HG02840 (cell line): ENCODE measurements at regions not wholly inside any gene's neighbourhood (a gene's known extent, or its start where the extent isn't known, plus 50 kb on each side); places are given as distances from the start of the nearest gene placed in this dataset.
"Not testable (repeated sequence)": the region's sequence is repeated elsewhere in the genome, so short reads cannot be mapped to it uniquely, and the experiment has no call there.

Experiments used
- ATAC-seq: cut with Tn5 transposase; IDR thresholded peaks from one replicate; pipeline ENCODE4 v1.9.1; 2021; ENCODE audit warnings: mild to moderate bottlenecking, moderate library complexity, moderate number of reproducible peaks; ENCODE audit not compliant: unreplicated experiment, low FRiP score

GRCh38 chr2:88802026-88802425 lies 110.6 kb downstream of the RPIA start:
- ATAC-seq = not testable (repeated sequence)

GRCh38 chr2:88807237-88807962 lies 115.9 kb downstream of the RPIA start:
- ATAC-seq = no peak

- no peak for ATAC-seq
These were observed 116.6 kb downstream of the RPIA start for GRCh38 chr2:88808083-88808482.

DNA sequence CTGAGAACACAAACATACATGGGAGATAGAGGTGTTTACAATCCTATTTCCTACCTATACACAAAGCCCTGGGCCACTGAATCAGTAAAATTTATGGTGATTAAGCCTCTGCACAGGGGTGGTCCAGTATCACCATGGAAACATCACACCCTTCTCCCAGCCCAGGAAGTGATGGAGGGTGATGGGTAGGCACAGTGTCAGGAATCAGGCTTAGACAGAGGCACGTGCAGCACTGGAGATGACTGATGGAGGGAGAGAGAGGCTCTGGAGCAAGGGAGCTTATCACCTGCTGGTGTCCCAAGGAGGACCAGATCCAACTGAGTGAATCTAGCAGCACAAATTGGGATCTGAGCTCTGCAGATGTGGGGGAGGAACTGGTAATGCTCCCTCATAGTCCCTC lies 117.2 kb downstream of the RPIA start:
- ATAC-seq = no peak

GRCh38 chr2:88809216-88809615 lies 117.7 kb downstream of the RPIA start:
- ATAC-seq = no peak

GRCh38 chr2:88810017-88810416 lies 118.5 kb downstream of the RPIA start:
- peak; percentile 64 for ATAC-seq

GRCh38 chr2:88810488-88810887 lies 119.0 kb downstream of the RPIA start:
- ATAC-seq = no peak

DNA sequence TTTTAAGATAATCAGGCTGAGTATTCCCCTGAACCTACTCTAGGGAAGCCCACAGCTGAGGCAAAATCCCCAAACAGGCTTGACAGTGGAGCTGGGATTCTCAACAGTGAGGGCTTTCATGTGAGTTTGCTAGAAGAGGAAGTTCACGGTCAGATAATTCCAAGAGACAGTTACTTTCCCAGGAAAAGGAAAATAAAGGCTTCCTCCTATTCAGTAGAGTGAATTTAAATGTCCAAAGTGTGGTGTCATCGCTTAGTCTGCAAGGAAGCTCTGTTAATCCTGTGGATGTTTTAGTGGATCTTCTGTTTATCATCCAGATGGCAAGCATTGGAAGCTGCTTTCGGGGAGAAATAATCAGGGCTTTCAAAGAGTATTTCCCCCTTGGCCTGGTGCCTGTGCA lies 119.8 kb downstream of the RPIA start:
- ATAC-seq = no peak

GRCh38 chr2:88811681-88812080 lies 120.2 kb downstream of the RPIA start:
- no peak for ATAC-seq

DNA sequence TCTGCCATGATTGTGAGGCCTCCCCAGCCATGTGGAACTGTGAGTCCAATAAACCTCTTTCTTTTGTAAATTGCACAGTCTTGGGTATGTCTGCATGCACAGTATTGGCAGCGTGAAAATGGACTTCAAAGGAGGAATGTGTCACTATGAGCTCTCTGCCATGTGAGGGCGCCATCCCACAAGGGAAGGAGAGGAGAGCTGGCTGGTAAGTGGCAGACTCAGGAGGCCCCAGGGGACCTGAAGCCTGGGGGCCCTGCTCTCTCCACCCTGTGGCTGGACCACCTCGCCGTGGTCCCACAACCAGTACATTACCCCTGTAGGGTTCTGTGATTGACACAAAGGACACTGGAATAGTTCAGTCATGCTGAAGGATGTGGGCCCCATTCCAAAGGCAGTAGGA lies 122.1 kb downstream of the RPIA start:
- ATAC-seq = no peak

- ATAC-seq = no peak
These were observed 123.8 kb downstream of the RPIA start for GRCh38 chr2:88815282-88815681.

DNA sequence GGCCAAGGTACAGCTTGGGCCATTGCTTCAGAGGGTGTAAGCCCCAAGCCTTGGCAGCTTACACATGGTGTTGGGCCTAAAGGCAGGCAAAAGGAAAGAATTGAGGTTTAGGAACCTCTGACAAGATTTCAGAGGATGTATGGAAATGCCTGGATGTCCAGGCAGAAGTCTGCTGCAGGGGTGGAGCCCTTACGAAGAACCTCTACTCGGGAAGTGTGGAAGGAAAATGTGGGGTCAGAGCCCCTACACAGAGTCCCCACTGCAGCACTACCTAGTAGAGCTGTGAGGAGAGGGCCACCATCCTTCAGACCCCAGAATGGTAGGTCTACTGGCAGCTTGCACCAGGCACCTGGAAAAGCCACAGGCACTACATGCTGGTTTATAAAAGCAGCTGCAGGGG lies 124.2 kb downstream of the RPIA start:
- no peak for ATAC-seq

DNA sequence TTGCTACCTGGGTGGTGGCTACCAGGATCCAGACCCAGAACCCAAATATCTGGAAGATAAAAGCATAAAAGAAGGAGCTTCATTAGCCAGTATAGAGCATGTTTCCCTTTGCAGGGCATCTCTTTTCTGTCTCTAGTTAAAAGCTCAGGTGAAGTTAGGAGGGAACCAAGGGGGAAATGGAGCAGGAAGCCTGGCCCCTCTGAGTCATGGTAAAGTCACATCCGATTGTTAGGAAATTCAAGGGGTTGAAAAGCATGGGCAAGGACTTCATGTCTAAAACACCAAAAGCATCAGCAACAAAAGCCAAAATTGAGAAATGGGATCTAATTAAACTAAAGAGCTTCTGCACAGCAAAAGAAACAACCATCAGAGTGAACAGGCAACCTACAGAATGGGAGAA lies 126.9 kb downstream of the RPIA start:
- ATAC-seq = no peak

GRCh38 chr2:88824951-88825350 lies 133.5 kb downstream of the RPIA start:
- ATAC-seq = no peak

GRCh38 chr2:88826399-88826798 lies 134.9 kb downstream of the RPIA start:
- ATAC-seq = no peak

DNA sequence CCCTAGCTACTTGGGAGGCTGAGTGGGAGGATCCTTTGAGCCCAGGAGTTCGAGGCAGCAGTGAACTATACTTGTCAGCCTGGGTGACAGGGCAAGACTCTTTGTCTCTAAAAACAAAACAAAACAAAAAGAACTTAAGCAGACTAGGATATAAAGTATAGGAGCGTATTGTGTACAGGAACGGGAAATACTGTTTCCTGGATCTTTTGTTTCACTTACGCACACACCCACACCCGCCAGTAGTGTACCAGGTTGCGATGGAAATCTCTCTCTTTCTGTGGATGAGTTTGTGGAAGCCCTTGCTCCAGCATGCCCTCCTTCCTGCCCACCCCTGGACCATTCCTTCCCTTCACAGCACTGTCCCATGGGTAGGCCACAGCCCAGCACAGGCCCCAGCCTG lies 136.3 kb downstream of the RPIA start:
- ATAC-seq = no peak

GRCh38 chr2:88828397-88829137 lies 137.1 kb downstream of the RPIA start:
- ATAC-seq = no peak

GRCh38 chr2:88829607-88830463 lies 138.4 kb downstream of the RPIA start:
- no peak for ATAC-seq

DNA sequence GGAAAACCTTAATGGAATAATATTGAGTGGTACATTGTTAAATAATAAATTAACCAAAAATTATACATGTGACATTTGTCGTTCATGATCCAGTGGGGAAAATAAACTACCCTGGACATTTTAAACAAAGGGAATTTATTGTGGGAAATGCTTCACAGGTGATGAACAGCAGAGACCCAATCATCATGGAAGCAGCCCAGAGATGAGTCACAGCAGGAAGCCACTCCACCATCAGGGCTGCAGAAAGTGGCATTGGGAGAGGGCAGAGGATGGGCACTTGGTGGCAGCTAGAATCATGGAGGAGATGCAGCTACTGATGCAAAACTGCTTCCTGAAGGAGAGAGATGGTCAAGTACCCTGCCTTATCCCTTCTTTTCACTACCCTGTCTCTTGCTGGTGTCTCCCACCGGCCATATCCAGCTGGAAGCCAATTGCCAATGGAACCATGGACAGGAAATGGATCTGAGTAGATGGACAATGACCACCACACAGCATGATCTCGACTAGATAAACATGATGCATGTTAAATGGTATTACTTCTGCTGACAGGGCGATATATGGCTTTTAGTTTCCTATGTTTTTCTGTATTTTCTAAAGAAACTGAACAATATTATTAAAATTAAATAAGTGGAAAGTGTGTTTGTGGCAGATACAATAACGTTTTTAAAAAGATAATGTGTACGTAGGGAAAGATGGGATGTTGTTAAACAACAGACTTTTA lies 139.8 kb downstream of the RPIA start:
- no peak for ATAC-seq

DNA sequence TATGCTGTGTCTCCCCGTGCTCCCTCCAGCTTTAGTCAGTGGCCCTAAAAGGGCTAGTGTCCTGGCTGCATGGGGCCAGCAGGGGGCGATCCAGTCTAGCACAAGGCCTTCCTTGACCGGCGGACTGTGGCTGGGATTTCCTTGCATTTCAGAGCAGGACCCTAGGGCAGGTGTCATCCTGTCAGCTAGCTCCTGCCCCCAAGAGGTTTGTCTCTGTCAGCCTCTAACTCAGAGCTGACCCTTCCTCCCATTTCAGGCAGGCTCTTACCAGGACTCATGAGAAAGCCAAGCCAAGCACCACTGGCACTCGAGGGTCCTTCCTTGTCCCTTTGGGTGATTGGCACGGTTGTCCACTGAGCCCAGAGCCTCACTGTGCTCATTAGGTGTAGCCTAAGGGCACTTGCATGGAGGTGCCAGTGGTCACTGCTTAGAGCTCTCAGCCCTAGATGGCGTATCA lies 140.3 kb downstream of the RPIA start:
- ATAC-seq = peak; percentile 76
